NCI-H2171 (cell line): ENCODE measurements at regions not wholly inside any gene's neighbourhood (a gene's known extent, or its start where the extent isn't known, plus 50 kb on each side); places are given as distances from the start of the nearest gene placed in this dataset.

ENCODE experiments used
- DNase-seq: peaks from one replicate; lab custom pipeline; 2025; lab: John Stamatoyannopoulos, UW

DNA sequence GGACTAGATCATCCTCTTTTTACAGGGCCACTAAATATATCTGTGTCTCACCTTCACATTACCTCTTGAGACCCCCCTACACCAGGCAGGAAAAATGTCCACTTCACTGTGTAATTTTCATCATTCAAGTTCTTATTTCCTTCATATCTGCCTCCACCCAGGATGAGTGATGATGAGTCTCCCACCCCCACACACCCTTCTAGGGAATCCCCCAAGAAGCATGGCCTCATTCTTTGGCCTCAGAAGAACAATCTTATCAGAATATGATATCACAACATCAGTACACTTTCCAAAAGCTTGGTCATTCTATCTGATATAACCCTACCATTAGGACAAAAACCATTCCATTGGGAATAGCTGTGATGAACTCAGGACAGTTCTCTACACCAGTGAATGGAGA is 170.3 kb upstream of the DUSP10 start:
- no peak for DNase-seq

DNA sequence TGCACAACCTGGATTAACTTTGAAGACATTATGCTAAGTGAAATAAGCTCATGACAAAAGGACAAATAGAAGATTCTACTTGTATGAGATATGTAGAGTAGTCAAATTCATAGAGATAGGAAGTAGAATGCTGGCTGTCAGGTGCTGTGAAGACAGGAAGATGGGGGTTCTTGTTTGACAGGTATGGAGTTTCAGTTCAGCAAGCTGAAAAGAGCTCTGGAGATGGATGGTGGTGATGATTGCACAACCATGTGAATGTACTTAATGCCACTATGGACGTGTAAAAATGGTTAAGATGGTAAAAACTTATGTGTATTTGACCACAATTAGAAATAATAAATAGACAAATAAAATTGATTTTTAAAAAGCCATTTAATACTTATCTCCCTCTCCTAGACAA is 169.8 kb upstream of the DUSP10 start:
- DNase-seq, result no peak

DNA sequence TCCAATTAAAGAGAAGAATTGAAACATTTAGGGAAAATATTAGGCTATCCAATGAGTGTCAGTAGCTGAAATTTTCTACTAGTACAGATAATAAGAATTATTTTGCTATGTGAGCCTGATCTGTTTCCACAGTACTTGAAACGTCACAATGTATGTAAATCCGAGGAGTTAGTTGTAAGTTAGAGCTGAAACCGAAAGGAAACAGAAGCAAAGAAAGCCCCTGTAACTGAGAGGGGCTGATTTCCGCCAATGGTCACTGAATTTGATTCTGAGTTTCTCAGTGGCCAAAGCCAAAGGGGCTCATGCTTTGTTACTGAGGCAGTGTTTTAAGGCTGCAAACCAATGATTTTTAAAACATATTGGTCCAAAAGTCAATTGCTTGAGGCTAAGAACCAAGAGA is 168.3 kb upstream of the DUSP10 start:
- DNase-seq, result no peak

DNA sequence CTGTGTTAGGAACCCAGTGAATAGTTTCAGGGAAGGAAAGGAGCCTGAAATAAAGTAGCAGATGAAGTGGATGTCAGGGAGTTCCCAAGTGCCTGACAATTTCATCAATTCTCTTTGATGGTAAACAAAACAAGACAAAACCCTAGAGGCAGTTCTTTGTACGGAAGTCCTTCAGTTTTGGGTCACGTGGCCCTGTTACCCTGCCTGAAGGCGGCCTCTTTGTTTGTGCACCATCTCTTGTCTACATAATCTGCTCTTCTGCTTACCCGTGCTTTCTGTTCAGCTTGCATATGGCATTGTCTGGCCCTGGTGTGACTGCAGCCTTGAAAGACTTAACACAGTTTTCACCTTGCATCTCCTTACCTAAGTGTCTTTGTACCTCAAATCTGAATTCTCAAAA is 166.7 kb upstream of the DUSP10 start:
- no peak for DNase-seq

DNA sequence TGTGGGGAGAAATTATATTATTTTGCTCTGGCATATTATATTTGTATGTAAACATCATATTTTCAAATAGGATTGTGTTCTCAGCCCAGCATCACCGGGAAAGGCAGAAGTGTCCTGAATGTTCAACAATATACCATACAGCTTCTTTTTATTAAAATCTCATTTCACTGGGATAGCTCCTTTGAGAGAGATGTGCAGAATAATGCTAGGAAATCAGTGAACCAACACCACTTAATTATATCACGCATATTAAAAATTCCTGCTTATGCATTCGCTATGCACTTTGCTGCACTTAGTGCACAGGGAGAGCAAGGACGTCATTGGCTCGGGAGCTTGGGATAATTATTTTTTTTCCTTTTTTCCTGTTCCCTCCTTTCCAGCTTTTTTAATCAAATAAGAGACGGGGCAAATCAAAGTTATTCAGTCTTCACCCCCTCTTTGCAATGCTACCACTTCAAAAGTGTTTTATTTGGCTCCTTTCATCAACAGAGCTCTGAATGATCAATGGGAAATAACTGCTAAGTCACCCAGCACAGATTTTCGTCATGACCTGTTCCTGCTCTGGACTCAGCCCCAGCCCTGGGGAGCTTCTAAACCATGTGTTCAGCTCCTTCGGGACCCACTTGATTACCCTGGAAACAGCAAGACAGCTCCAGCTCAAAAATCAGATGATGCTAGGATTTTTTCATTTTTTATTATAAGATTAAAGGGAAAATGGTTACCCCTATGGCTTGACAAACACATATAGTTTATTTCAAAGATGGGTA is 165.5 kb upstream of the DUSP10 start:
- no peak for DNase-seq

DNA sequence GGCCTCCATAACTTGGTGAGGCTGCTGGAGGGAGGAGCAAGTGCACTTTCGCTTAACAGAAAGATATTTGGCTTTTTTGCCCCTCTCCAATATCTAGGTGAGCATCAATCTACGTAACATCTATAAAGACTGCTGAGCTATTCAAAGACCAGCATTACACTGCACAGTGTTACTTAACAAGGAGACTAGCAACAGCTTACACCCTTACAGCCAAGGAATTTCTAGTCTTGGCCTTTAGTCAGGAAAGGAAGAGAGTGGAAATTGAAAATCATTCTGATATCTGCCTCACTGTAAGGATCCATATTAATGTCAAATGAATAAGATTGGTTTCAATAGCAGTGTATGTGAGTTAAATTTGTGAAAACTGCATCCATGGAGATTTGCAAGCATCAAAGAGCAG is 163.9 kb upstream of the DUSP10 start:
- no peak for DNase-seq

DNA sequence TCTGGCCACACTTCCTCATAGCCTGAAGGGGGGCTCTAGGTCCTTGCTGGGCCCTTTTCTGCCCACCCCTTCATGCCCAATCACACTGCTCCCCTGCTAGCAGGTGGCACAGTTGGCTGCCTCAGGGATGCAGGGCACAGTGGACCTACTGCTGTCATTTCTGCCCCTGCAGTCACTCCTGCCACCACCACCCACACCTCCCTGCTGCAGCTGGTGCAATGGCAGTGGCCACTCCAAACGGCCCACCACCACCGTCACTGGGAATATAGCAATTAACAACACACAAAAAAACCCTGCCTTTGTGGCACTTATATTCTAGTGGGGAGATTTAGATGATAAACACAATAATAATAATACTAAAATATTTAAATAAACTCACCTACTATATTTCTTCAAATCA is 162.4 kb upstream of the DUSP10 start:
- no peak for DNase-seq

DNA sequence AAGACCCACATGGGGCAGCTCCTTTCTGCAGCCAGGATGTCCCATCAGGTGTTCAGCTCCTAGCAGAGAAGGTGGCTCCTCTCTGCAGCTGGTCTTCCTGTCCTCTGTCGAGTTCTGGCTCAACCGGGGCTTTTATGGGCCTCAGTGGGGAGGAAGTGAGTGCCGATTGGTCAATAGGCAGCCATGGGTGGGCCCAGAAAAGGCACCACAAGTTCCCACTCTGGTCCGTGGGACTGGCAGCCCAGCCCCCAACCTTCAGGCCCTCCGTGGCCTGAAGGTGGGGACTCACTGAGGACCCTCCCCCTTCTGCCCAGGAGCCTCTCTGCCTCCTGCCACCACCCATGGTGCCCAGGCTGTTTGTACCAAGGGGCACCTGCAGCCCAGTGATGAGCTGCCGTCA is 161.7 kb upstream of the DUSP10 start:
- no peak for DNase-seq

DNA sequence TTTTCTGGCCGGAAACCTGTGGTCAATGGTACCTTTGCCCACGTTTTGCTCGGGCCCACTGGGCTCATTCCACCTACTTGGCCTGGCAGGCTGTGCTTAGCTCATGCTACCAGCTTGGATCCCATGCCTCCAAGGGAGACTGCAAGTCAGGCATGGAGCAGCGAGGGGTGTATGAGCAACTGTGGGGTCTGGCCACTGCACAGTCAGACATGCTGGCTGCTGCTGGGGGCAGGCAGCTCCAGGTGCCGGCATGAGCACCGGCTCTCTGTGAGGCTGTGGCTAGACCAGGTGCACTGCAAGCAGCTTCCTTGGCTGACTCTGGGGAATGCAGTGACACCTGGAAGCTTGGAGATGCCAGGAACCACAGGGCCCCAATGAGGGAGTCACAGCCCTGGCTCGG is 161.1 kb upstream of the DUSP10 start:
- DNase-seq, result no peak

DNA sequence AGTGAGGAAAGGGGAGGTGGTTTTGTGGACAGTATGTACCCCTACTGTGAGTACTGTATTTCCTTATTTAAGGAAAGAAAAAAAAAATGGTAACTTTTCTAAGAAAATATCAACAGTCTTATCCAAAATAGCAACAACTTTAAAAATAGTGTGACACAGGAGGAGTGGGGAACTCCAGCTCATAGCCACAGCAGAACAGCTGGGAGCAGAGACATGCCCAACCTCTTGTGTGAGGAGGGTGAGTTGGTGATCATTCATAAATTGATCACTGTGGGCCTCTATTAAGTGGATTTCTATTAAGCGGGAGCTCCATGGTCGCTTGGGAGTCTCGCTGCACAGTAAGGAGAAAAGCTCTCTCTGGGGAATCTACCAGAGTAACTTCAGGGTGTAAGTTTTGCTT is 158.8 kb upstream of the DUSP10 start:
- DNase-seq, result no peak

DNA sequence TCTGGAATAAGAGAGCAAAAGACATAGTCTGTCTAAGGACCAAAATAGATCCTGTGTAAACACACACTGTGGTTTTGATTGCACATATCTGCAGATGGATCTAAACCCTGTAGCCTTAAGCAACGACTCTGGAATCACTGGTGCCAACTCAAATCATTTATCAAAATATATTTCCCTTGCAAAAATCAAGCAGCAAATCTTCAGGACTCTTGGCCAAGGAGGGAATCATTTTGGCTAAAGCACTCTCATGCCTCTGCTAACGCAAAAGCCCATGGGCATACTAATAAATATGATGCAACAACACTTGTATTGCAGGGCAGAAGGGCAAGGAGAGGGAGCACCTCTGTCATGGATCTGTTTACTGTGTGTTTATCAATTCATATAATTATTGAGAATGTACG is 155.4 kb upstream of the DUSP10 start:
- no peak for DNase-seq

DNA sequence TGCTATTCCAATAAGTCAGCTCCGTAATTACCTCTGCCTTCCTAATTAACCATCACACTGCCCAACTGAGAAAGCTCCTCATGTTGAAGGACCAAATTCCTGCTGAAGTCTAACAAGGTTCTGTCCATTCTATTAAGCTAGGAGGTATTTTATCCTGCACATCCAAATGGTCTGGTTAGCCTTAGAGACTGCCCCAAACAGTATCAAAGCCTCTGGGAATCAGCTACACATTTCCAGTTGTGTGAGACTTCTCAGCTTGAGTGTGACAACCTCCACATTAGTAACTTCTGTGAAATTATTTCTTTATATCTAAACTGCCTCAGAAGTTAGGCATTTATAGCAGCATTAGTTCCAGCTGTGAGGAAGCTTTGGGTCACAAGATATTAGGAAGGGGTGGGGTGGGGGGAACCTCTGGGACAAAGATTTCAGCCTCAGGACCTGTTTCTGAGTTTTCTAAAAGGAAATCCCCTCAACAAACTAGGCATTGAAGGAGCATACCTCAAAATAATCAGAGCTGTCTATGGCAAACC is 150.5 kb upstream of the DUSP10 start:
- no peak for DNase-seq

DNA sequence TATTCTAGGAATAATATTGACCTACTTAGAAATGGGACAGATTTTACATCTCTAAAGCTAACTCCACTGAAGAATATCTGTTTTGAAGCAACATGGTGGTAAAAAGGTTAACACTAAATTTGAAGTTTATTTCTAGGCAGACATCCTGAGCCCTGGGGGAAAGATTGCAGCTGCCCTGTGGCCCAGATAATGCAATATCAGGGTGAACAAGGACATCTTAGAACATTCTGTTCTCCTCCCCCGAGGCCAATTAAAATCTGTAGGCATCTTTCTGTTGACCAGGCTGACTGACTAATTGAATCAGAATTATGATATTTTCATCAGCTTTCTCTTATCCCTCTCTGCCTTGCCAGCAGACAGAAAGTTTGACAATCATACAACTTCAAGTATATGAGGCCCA is 149.8 kb upstream of the DUSP10 start:
- DNase-seq, result no peak

DNA sequence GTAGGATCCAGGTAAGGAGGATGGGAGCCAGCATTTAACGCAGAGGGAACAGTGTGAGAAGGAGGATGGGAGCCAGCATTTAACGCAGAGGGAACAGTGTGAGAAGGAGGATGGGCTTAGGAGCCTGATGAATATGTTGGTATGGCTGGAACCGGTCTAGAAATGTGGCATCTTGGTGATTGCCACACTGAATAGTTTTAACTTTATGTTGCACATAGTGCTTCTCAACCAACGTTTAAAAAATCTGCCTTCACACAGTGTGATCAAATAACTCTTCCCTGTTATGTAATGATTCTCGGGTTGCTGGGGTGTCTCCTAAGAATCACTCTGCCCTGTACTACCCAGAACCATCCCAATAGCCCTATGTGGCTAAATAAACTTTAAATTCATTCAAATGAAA is 146.9 kb upstream of the DUSP10 start:
- DNase-seq, result no peak

DNA sequence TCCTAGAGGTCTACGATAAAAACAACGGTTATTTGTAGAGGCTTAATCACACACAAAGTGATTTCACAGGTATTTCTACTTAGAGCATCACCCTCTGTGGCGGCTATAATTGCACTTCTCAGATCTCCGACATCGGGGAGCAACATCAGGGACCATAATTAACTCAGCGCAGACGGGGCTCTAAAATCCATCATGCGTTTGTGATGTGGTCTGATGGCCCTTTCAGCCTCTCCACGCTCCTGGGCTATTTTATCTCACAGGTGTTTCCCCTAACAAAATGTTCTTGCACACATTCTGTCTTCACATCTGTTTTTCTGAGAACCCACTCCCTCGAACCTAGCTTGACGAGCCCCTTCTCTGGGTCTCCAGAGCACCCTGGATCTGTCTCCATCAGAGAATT is 146.3 kb upstream of the DUSP10 start:
- no peak for DNase-seq

DNA sequence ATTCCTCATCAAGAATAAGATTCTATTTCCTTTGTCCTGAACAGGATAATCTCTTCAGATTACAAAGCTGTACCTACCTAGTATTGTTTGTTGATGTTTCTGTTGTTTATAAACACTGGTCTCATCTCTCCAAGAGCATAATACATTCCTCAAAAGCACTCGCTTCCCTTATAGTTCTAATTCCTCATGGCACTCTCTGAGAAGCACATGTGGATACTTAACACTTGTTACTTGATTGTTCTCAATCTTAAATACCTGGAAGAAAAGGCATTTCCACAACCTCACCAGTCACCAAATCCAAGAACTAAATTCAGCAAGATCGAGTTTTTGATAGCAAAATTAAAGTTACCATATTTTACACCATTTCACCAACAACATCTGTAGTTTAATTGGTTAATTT is 145.9 kb upstream of the DUSP10 start:
- DNase-seq, result no peak

DNA sequence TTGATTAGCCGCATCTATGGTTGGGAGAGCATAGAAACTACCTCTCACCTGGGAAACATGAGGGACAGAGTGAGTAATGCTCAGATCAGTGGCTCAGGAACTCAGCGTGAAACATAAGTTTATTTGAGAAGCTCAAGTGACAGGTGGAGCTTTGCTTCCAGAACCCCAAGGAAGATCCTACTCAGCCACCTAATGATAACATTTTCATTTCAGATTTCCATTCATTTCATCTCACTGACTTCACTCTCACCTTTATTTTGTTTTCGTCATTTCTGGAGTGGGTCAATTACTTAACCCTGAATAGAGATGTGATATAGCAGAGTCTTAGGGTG is 145.5 kb upstream of the DUSP10 start:
- no peak for DNase-seq

DNA sequence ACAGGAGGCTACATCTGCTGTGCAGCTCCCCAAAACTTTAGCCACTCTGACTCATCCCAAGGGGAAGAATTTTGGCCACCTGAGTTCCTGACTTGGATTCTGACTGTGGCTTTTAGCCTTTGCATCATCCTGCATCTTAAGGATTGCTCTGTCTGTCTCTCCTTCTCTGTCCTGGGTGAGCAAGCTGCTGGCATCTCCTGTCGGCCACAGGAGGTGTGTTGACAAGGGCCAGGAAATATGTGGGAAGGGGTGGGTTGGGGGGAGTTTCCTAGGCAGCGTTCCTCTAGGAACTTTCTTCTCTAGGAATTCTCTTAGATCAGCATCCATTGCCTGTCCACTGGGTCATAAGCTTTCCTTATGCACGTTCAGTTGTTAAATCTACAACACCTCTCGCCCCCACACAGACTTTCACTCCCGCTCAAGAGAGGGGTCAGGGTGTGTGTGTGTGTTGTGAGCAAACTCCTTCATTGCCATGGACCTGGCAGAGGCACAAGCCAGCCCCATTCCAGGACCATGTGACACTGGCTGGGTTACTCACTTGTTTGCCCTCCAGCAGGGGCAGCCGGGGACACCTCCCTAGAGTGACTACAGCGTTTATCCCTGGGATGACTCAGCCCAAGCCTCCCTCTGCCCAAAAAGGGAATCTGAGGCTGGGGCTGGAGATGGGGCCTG is 145.0 kb upstream of the DUSP10 start:
- no peak for DNase-seq

DNA sequence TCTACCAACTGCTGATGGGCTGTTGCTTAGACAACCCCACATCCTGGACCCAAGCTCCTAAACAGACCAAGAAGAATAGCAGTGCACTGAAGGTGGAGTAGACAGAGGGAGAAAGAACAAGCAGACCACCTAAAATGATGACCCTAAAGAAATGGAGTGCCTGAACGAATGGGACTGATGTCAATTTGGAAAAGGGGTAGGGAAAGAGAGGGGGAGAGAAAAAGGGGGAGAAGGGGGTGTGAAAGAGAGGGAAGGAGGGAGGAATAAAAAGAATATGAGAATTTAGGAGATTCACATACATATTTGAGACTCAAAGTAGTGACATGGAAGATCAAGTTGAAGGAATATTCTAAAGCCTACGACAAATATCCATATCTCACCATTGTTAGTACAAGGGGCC is 144.4 kb upstream of the DUSP10 start:
- DNase-seq, result no peak

DNA sequence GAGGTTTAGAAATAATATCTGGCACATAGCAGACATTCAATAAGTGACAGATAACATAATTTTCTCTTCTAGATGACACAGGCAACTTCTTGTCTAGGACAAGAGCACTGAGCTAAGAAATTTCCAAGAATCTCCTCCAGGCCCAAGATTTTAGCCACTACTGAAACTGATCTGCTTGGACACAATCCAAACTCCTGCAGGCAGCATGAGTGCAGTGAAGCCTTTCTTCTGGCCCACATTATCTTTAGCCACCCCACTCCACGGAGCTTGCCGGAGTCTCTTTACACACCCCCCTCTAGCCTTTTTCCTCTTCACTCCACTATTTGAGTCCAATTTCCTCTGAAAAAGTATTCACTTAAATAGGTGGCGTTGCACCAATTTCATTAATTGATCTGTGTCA is 142.9 kb upstream of the DUSP10 start:
- no peak for DNase-seq

DNA sequence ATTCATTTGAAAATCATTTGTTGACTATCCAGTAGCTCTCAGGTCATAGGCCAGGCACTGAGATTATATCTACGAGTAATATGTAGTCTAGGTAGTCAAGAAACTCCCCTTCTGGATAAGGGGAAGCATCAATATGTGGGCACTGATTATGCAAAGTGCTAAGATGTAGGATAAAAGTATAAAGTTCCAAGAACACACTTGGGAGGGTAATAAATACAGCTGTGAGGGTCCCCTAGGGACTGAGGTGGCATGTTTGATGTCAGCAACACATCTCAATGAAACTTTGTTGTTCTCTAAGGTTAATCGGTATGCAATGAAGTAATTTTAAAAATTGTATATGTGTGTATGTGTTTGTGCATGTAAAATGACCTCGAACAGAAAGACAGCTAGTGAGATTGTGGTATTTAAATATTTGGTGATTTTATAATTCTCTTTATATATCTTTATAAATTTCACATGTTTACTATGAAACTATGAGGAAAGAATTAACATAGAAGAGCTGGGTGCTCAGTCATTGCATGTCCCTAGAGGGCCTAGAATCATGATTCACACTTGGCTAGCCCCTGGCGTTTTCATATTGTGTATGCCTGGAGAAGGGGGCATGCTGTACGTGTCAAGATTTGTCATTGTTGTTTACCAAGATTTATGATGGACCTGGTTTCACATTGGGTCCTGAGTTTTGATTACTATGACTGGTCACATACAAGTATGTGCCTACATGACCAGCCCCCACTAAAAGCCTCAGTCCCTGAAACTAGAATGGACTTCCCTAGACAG is 140.1 kb upstream of the DUSP10 start:
- no peak for DNase-seq

DNA sequence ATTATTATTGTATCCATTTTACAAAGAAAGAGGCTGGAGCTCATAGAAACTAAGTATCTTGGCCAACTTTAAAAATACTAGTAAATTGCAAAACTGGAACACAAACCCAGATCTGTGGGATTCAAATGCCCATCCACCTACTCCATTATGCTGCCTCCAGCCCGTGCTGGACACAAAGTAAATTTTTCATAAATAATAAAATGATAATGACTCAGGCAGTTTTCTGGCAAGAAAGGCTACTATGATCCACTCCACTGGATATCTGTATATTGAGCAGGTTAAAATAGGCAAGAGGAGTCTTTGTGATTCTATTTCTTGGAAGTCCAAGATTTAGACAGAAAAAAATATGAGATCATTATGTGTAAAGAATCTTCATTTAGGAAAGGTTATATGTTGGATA is 138.3 kb upstream of the DUSP10 start:
- DNase-seq, result no peak

DNA sequence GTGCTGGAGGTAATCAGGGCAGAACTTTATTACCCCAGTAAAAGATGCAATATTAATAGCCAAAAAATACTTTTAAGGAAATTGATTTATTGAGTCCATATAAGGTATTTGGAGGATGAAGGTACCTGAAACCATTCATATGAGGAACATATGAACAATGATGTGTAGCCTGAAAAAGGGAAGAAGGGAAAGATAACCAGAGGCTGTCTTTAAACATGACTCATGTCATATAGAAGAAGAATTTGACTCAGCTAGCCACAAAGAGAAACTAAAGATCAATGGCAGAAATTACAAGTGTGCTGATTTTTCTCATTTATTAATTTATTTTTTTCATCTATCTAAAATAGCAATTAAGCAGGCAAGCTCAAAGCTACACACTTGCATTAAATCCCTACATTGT is 136.2 kb upstream of the DUSP10 start:
- no peak for DNase-seq
